ENCODE measurements at regions not wholly inside any gene's neighbourhood (a gene's known extent, or its start where the extent isn't known, plus 50 kb on each side); places are given as distances from the start of the nearest gene placed in this dataset.
"Not testable (repeated sequence)": the region's sequence is repeated elsewhere in the genome, so short reads cannot be mapped to it uniquely, and the experiment has no call there.

DNA sequence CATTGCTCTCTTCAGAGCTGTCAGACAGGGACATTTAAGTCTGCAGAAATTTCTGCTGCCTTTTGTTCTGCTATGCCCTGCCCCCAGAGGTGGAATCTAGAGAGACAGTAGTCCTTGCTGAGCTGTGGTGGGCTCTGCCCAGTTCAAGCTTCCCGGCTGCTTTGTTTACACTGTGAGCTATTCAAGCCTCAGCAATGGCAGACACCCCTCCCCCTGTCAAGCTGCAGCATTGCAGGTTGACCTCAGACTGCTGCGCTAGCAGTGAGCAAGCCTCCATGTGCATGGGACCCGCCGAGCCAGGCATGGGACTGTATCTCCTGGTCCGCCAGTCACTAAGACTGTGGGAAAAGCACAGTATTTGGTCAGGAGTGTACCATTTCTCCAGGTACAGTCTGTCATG is 53.6 kb upstream of the MAPK10 start:
- not testable (repeated sequence) for H3K27ac ChIP-seq; H3K9ac ChIP-seq; H3K4me2 ChIP-seq (ENCODE audit: low read length); H2AFZ ChIP-seq; H3K4me3 ChIP-seq (ENCODE audit: low read depth, low read length); H3K4me1 ChIP-seq; H3K27me3 ChIP-seq (ENCODE audit: control insufficient read depth, insufficient read depth, low read length); H3K79me2 ChIP-seq; H3K36me3 ChIP-seq (ENCODE audit: control insufficient read depth, insufficient read depth, low read length); H3K9me3 ChIP-seq (ENCODE audit: control insufficient read depth, low read length)

DNA sequence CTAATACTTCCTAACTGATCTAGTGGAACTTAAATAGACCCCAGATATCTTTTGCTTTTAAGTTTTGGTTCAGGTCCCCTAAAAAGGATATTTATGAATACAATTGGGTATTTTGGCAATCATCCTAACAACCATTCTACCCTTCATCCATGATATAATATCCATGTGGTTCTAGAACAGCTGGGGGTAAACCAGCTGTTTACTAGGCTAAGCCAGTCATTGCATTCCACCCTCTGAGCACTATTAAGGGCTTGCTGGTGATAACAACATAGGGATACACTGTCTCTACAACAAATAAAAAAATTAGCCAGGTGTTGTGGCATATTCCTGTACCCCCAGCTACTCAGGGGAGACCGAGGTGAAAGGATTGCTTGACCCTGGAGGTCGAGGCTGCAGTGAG is 54.8 kb upstream of the MAPK10 start:
- Histone ChIP-seq H3K4me1 (no peaks in the 10 kb centered on the region), H2AFZ (no peak overlapping the region), H3K9ac (no peak overlapping the region), H3K27me3 (ENCODE audit: control insufficient read depth, insufficient read depth, low read length) (no peaks in the 10 kb centered on the region), H3K4me3 (ENCODE audit: low read depth, low read length) (no peak overlapping the region), H3K27ac (no peak overlapping the region), H3K36me3 (ENCODE audit: control insufficient read depth, insufficient read depth, low read length) (no peaks in the 10 kb centered on the region), H3K79me2 (no peaks in the 10 kb centered on the region), H3K4me2 (ENCODE audit: low read length) (no peak overlapping the region), H3K9me3 (ENCODE audit: control insufficient read depth, low read length) (no peaks in the 10 kb centered on the region)
- TF ChIP-seq, protein P1, sequence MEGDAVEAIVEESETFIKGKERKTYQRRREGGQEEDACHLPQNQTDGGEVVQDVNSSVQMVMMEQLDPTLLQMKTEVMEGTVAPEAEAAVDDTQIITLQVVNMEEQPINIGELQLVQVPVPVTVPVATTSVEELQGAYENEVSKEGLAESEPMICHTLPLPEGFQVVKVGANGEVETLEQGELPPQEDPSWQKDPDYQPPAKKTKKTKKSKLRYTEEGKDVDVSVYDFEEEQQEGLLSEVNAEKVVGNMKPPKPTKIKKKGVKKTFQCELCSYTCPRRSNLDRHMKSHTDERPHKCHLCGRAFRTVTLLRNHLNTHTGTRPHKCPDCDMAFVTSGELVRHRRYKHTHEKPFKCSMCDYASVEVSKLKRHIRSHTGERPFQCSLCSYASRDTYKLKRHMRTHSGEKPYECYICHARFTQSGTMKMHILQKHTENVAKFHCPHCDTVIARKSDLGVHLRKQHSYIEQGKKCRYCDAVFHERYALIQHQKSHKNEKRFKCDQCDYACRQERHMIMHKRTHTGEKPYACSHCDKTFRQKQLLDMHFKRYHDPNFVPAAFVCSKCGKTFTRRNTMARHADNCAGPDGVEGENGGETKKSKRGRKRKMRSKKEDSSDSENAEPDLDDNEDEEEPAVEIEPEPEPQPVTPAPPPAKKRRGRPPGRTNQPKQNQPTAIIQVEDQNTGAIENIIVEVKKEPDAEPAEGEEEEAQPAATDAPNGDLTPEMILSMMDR (IDR thresholded peaks at IDR 0.05), result no peak

DNA sequence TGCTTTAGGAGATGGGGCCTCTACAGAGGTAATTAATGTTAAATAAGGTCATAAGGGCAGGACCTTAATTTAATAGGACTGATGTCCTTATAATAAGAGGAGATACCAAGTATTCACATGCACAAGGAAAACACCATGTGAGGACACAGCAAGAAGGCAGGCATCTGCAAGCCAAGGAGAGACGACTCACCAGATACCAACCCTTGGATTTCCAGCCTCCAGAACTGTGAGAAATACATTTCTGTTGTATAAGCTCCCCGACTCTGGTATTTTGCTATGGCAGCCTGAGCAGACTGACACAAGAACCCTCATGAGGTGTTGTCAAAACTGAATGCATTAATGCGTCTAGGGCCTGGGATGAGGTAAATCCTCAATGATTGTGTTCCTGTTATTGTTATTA is 56.2 kb upstream of the MAPK10 start:
- Histone ChIP-seq H3K9me3 (ENCODE audit: control insufficient read depth, low read length) (no peaks in the 10 kb centered on the region), H3K9ac (no peak overlapping the region), H3K27me3 (ENCODE audit: control insufficient read depth, insufficient read depth, low read length) (no peaks in the 10 kb centered on the region), H3K27ac (no peak overlapping the region), H3K4me2 (ENCODE audit: low read length) (no peak overlapping the region), H3K4me3 (ENCODE audit: low read depth, low read length) (no peak overlapping the region), H3K36me3 (ENCODE audit: control insufficient read depth, insufficient read depth, low read length) (no peaks in the 10 kb centered on the region), H2AFZ (no peak overlapping the region), H3K79me2 (no peaks in the 10 kb centered on the region), H3K4me1 (no peaks in the 10 kb centered on the region)
- TF ChIP-seq, protein P1 (IDR thresholded peaks at IDR 0.05), result no peak

DNA sequence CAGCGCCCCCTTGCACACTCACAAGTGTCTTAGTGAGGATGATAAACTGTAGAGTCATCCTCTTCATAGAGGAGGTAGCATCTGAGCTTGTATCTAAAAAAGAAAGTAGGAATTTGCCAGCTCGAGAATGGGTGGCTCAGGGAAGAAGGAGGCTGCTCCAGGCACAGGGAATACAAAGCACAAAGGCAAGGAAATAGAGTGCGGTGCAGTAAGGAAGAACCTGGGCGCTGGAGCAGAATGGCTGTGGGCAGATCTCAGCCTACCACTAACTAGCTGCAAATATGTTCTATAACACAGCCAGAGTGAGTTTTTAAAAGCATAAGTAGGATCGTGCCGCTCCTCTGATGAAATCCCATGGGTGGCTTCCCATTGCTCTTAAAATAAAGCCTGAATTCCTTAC is 61.6 kb upstream of the MAPK10 start:
- Histone ChIP-seq H2AFZ (no peak overlapping the region), H3K9me3 (ENCODE audit: control insufficient read depth, low read length) (no peaks in the 10 kb centered on the region), H3K27ac (no peak overlapping the region), H3K27me3 (ENCODE audit: control insufficient read depth, insufficient read depth, low read length) (no peaks in the 10 kb centered on the region), H3K9ac (no peak overlapping the region), H3K36me3 (ENCODE audit: control insufficient read depth, insufficient read depth, low read length) (no peaks in the 10 kb centered on the region), H3K4me1 (no peaks in the 10 kb centered on the region), H3K79me2 (no peaks in the 10 kb centered on the region), H3K4me3 (ENCODE audit: low read depth, low read length) (no peak overlapping the region), H3K4me2 (ENCODE audit: low read length) (no peak overlapping the region)
- TF ChIP-seq, protein P1 (IDR thresholded peaks at IDR 0.05), result no peak

DNA sequence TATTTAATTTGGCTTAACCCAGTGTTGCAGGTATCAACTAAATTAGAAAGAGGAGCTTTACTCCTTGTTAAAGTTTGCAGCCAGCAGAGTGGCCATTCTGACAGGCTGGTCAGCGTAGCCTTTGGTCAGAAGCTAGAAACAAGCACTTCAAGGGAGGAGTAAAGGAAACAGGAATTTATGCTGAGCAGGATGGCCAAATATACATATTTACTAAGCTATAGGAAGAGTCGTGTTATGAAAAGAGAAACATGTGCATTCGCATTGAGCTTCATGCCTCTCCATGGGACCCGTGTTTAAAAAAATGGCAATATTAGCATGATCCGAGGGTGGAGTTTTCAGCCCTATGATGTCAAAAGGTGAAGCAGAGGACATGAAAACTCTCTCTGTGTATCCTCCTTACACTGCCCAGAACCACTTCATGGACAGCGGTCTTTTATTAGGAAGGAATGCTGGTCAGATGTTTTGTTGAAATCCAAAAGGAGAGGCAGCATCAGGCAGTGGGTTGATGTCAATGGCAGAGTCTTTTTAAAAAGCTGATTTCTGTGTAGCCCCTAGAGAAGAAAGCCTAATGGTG is 71.8 kb upstream of the MAPK10 start:
- no peak overlapping the region for H3K9ac ChIP-seq

More for the DNA sequence above, 71.8 kb upstream of the MAPK10 start:
- Histone ChIP-seq H3K4me2 (ENCODE audit: low read length) (no peak overlapping the region), H3K27me3 (ENCODE audit: control insufficient read depth, insufficient read depth, low read length) (no peaks in the 10 kb centered on the region), H2AFZ (no peak overlapping the region), H3K4me3 (ENCODE audit: low read depth, low read length) (no peak overlapping the region), H3K79me2 (no peaks in the 10 kb centered on the region), H3K9me3 (ENCODE audit: control insufficient read depth, low read length) (no peaks in the 10 kb centered on the region), H3K27ac (no peak overlapping the region), H3K36me3 (ENCODE audit: control insufficient read depth, insufficient read depth, low read length) (no peaks in the 10 kb centered on the region), H3K4me1 (no peaks in the 10 kb centered on the region)
- TF ChIP-seq, protein P1 (IDR thresholded peaks at IDR 0.05), result no peak

Measured in parathyroid adenoma (tissue), 2 donors.